Osteocyte (in vitro differentiated cells): ENCODE measurements at regions not wholly inside any gene's neighbourhood (a gene's known extent, or its start where the extent isn't known, plus 50 kb on each side); places are given as distances from the start of the nearest gene placed in this dataset.

Experiments used
- DNase-seq: peaks from one replicate; pipeline ENCODE4 v3.0.0; 2021; ENCODE audit warnings: mixed read lengths; ENCODE audit not compliant: unreplicated experiment; ENCODE audit errors: extremely low spot score
- H3K27ac Mint-ChIP-seq: one replicate; pipeline ENCODE4 v1.8.0; 2021; ENCODE audit warnings: mild to moderate bottlenecking, mixed read lengths; ENCODE audit not compliant: unreplicated experiment
- H3K27me3 Mint-ChIP-seq: one replicate; pipeline ENCODE4 v1.8.0; 2021; ENCODE audit warnings: mixed read lengths; ENCODE audit not compliant: unreplicated experiment
- H3K36me3 Mint-ChIP-seq: one replicate; pipeline ENCODE4 v1.8.0; 2021; ENCODE audit warnings: mixed read lengths; ENCODE audit not compliant: unreplicated experiment
- H3K4me1 Mint-ChIP-seq: one replicate; pipeline ENCODE4 v1.8.0; 2021; ENCODE audit warnings: mixed read lengths; ENCODE audit not compliant: unreplicated experiment
- H3K4me3 Mint-ChIP-seq: one replicate; pipeline ENCODE4 v1.8.0; 2021; ENCODE audit warnings: mild to moderate bottlenecking, moderate library complexity, mixed read lengths; ENCODE audit not compliant: unreplicated experiment
- H3K9me3 Mint-ChIP-seq: one replicate; pipeline ENCODE4 v1.8.0; 2021; ENCODE audit warnings: mixed read lengths; ENCODE audit not compliant: unreplicated experiment
- TF ChIP-seq, protein P1 (sequence below): fragments of 200-600 bp; sonication (generic); IDR thresholded peaks from 2 replicates; pipeline ENCODE4 v1.5.0; 2021; ENCODE audit warnings: antibody characterized with exemption, mild to moderate bottlenecking, moderate library complexity

GRCh38 chr1:4032571-4032970, 132.5 kb upstream of the C1orf174 start:
- Mint-ChIP-seq H3K9me3 (peaks cover 41% of the 10 kb centered on the region), H3K27me3 (no peaks in the 10 kb centered on the region), H3K36me3 (no peaks in the 10 kb centered on the region), H3K4me1 (no peaks in the 10 kb centered on the region), H3K4me3 (no peak overlapping the region), H3K27ac (no peak overlapping the region)
- TF ChIP-seq, protein P1, sequence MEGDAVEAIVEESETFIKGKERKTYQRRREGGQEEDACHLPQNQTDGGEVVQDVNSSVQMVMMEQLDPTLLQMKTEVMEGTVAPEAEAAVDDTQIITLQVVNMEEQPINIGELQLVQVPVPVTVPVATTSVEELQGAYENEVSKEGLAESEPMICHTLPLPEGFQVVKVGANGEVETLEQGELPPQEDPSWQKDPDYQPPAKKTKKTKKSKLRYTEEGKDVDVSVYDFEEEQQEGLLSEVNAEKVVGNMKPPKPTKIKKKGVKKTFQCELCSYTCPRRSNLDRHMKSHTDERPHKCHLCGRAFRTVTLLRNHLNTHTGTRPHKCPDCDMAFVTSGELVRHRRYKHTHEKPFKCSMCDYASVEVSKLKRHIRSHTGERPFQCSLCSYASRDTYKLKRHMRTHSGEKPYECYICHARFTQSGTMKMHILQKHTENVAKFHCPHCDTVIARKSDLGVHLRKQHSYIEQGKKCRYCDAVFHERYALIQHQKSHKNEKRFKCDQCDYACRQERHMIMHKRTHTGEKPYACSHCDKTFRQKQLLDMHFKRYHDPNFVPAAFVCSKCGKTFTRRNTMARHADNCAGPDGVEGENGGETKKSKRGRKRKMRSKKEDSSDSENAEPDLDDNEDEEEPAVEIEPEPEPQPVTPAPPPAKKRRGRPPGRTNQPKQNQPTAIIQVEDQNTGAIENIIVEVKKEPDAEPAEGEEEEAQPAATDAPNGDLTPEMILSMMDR, result no peak
- DNase-seq, result peak; percentile 74

- Mint-ChIP-seq H3K27me3 (no peaks in the 10 kb centered on the region), H3K4me3 (no peak overlapping the region), H3K4me1 (no peaks in the 10 kb centered on the region), H3K36me3 (no peaks in the 10 kb centered on the region), H3K27ac (no peak overlapping the region), H3K9me3 (peaks cover 47% of the 10 kb centered on the region)
- TF ChIP-seq, protein P1, result no peak
- peak; percentile 79 for DNase-seq
Observed at GRCh38 chr1:4033129-4033676, 133.1 kb upstream of the C1orf174 start.

DNA sequence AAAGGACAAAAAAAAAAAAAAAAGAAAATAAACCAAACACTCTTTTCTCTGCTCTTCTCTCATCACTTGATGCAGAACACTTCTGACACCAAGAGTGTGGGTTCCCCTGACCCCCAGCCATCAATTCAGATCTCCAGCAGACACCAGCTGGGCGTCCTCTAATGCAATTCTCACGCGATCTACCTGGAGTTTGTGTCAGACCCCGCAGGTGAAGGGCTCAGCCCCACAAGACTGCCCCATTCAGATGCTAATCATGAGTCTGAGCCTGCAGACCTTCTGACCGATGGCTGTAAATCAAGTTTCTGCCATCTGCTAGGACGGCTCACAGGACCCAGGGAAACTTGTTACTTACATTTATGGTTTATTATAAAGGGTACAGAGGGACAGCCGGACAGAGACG, 133.6 kb upstream of the C1orf174 start:
- peak; percentile 46 for DNase-seq
- Mint-ChIP-seq H3K27ac (no peak overlapping the region), H3K4me3 (no peak overlapping the region), H3K9me3 (peaks cover 49% of the 10 kb centered on the region), H3K27me3 (no peaks in the 10 kb centered on the region), H3K36me3 (no peaks in the 10 kb centered on the region), H3K4me1 (no peaks in the 10 kb centered on the region)
- TF ChIP-seq, protein P1, result no peak

- Mint-ChIP-seq H3K4me3 (no peak overlapping the region), H3K4me1 (no peaks in the 10 kb centered on the region), H3K9me3 (peaks cover 48% of the 10 kb centered on the region), H3K36me3 (no peaks in the 10 kb centered on the region), H3K27me3 (no peaks in the 10 kb centered on the region), H3K27ac (no peak overlapping the region)
- TF ChIP-seq, protein P1, result no peak
- peak; percentile 49 for DNase-seq
Observed at GRCh38 chr1:4034318-4034887, 134.3 kb upstream of the C1orf174 start.

GRCh38 chr1:4044967-4045366, 144.9 kb upstream of the C1orf174 start:
- peaks cover 6% of the 10 kb centered on the region for H3K9me3 Mint-ChIP-seq
- H3K27ac Mint-ChIP-seq, result no peak overlapping the region
- H3K4me1 Mint-ChIP-seq, result no peaks in the 10 kb centered on the region
- no peaks in the 10 kb centered on the region for H3K27me3 Mint-ChIP-seq
- H3K36me3 Mint-ChIP-seq, result no peaks in the 10 kb centered on the region
- no peak overlapping the region for H3K4me3 Mint-ChIP-seq
- TF ChIP-seq, protein P1, result no peak
- no peak for DNase-seq
